ENCODE measurements at regions not wholly inside any gene's neighbourhood (a gene's known extent, or its start where the extent isn't known, plus 50 kb on each side); places are given as distances from the start of the nearest gene placed in this dataset.

GRCh38 chr2:67846370-67847070, 216.3 kb downstream of the C1D start:
- Mint-ChIP-seq H3K27me3 (peaks cover 21% of the 10 kb centered on the region), H3K4me3 (no peak overlapping the region), H3K27ac (no peak overlapping the region), H3K9me3 (peaks cover 0 to 1% (median 0%) of the 10 kb centered on the region in 3 donors), H3K4me1 (peaks cover 0 to 2% (median 0%) of the 10 kb centered on the region in 3 donors), H3K36me3 (no peaks in the 10 kb centered on the region)

GRCh38 chr2:67848551-67849285, 214.1 kb downstream of the C1D start:
- Mint-ChIP-seq H3K27ac (no peak overlapping the region), H3K4me1 (peaks cover 0 to 2% (median 0%) of the 10 kb centered on the region in 3 donors), H3K27me3 (peaks cover 22% of the 10 kb centered on the region), H3K9me3 (peaks cover 0 to 2% (median 0%) of the 10 kb centered on the region in 3 donors), H3K4me3 (no peak overlapping the region), H3K36me3 (no peaks in the 10 kb centered on the region)

GRCh38 chr2:67851016-67851415, 211.8 kb downstream of the C1D start:
- H3K36me3 Mint-ChIP-seq = no peaks in the 10 kb centered on the region
- H3K27me3 Mint-ChIP-seq = peaks cover 21% of the 10 kb centered on the region
- no peak overlapping the region for H3K27ac Mint-ChIP-seq
- H3K4me3 Mint-ChIP-seq = no peak overlapping the region
- peaks cover 0 to 2% (median 0%) of the 10 kb centered on the region in 3 donors for H3K9me3 Mint-ChIP-seq
- peaks cover 0 to 2% (median 0%) of the 10 kb centered on the region in 3 donors for H3K4me1 Mint-ChIP-seq

- Mint-ChIP-seq H3K27ac (no peak overlapping the region), H3K4me3 (no peak overlapping the region), H3K27me3 (peaks cover 19% of the 10 kb centered on the region), H3K4me1 (no peaks in the 10 kb centered on the region), H3K9me3 (peaks cover 0 to 2% (median 0%) of the 10 kb centered on the region in 3 donors), H3K36me3 (no peaks in the 10 kb centered on the region)
Measured at GRCh38 chr2:67851956-67852824, 210.6 kb downstream of the C1D start.

- H3K9me3 Mint-ChIP-seq = peaks cover 0 to 2% (median 0%) of the 10 kb centered on the region in 3 donors
- peaks cover 13% of the 10 kb centered on the region for H3K27me3 Mint-ChIP-seq
- H3K4me3 Mint-ChIP-seq = no peak overlapping the region
- no peaks in the 10 kb centered on the region for H3K36me3 Mint-ChIP-seq
- H3K27ac Mint-ChIP-seq = no peak overlapping the region
- H3K4me1 Mint-ChIP-seq = no peaks in the 10 kb centered on the region
Measured at GRCh38 chr2:67854103-67854743, 208.6 kb downstream of the C1D start.

- Mint-ChIP-seq H3K4me1 (no peaks in the 10 kb centered on the region), H3K9me3 (peaks cover 0 to 2% (median 0%) of the 10 kb centered on the region in 3 donors), H3K27me3 (peaks cover 13% of the 10 kb centered on the region), H3K4me3 (no peak overlapping the region), H3K36me3 (no peaks in the 10 kb centered on the region), H3K27ac (no peak overlapping the region)
Measured at GRCh38 chr2:67854798-67855197, 208.0 kb downstream of the C1D start.

- no peaks in the 10 kb centered on the region for H3K4me1 Mint-ChIP-seq
- H3K27ac Mint-ChIP-seq = no peak overlapping the region
- H3K9me3 Mint-ChIP-seq = no peaks in the 10 kb centered on the region
- no peak overlapping the region for H3K4me3 Mint-ChIP-seq
- H3K36me3 Mint-ChIP-seq = no peaks in the 10 kb centered on the region
- H3K27me3 Mint-ChIP-seq = peaks cover 5% of the 10 kb centered on the region
Measured at GRCh38 chr2:67856866-67857265, 205.9 kb downstream of the C1D start.

- Mint-ChIP-seq H3K27ac (no peak overlapping the region), H3K36me3 (no peaks in the 10 kb centered on the region), H3K4me3 (no peak overlapping the region), H3K4me1 (no peaks in the 10 kb centered on the region), H3K27me3 (peaks cover 5% of the 10 kb centered on the region), H3K9me3 (no peaks in the 10 kb centered on the region)
Measured at GRCh38 chr2:67857836-67858235, 205.0 kb downstream of the C1D start.

GRCh38 chr2:67858886-67859285, 203.9 kb downstream of the C1D start:
- Mint-ChIP-seq H3K4me3 (no peak overlapping the region), H3K9me3 (no peaks in the 10 kb centered on the region), H3K4me1 (no peaks in the 10 kb centered on the region), H3K36me3 (no peaks in the 10 kb centered on the region), H3K27ac (no peak overlapping the region), H3K27me3 (peaks cover 7% of the 10 kb centered on the region)

GRCh38 chr2:67865917-67866316, 196.9 kb downstream of the C1D start:
- Mint-ChIP-seq H3K27me3 (peaks cover 22% of the 10 kb centered on the region), H3K27ac (no peak overlapping the region), H3K9me3 (no peaks in the 10 kb centered on the region), H3K4me3 (no peak overlapping the region), H3K4me1 (no peaks in the 10 kb centered on the region), H3K36me3 (no peaks in the 10 kb centered on the region)

GRCh38 chr2:67867735-67868134, 195.1 kb downstream of the C1D start:
- peaks cover 21% of the 10 kb centered on the region for H3K27me3 Mint-ChIP-seq
- H3K36me3 Mint-ChIP-seq = no peaks in the 10 kb centered on the region
- no peaks in the 10 kb centered on the region for H3K4me1 Mint-ChIP-seq
- no peak overlapping the region for H3K27ac Mint-ChIP-seq
- no peak overlapping the region for H3K4me3 Mint-ChIP-seq
- H3K9me3 Mint-ChIP-seq = no peaks in the 10 kb centered on the region

- Mint-ChIP-seq H3K36me3 (no peaks in the 10 kb centered on the region), H3K4me1 (no peaks in the 10 kb centered on the region), H3K27me3 (peaks cover 19% of the 10 kb centered on the region), H3K9me3 (no peaks in the 10 kb centered on the region), H3K4me3 (no peak overlapping the region), H3K27ac (no peak overlapping the region)
Measured at GRCh38 chr2:67871686-67872412, 191.0 kb downstream of the C1D start.

- H3K9me3 Mint-ChIP-seq = no peaks in the 10 kb centered on the region
- peaks cover 23% of the 10 kb centered on the region for H3K27me3 Mint-ChIP-seq
- H3K27ac Mint-ChIP-seq = no peak overlapping the region
- no peaks in the 10 kb centered on the region for H3K4me1 Mint-ChIP-seq
- no peaks in the 10 kb centered on the region for H3K36me3 Mint-ChIP-seq
- no peak overlapping the region for H3K4me3 Mint-ChIP-seq
Measured at GRCh38 chr2:67872481-67872880, 190.3 kb downstream of the C1D start.

- Mint-ChIP-seq H3K4me1 (no peaks in the 10 kb centered on the region), H3K4me3 (no peak overlapping the region), H3K27ac (no peak overlapping the region), H3K36me3 (no peaks in the 10 kb centered on the region), H3K27me3 (peaks cover 18% of the 10 kb centered on the region), H3K9me3 (no peaks in the 10 kb centered on the region)
Measured at GRCh38 chr2:67873916-67874315, 188.9 kb downstream of the C1D start.

All from IgD-negative memory B cell (primary cell).